CD4-positive, alpha-beta T cell treated with Interleukin-6 for 4 hours (primary cell): ENCODE measurements at regions not wholly inside any gene's neighbourhood (a gene's known extent, or its start where the extent isn't known, plus 50 kb on each side); places are given as distances from the start of the nearest gene placed in this dataset.
A peak's percentile ranks its signal among the peaks of the same experiment; 100 is the strongest.

Experiments
- DNase-seq: peaks from one replicate; pipeline ENCODE4 v3.0.0-alpha.2; 2020; ENCODE audit warnings: mixed read lengths

- DNase-seq, result no peak
These were observed 145.0 kb upstream of the GAP43 start for GRCh38 chr3:115478359-115478758.

- DNase-seq, result no peak
These were observed 136.4 kb upstream of the GAP43 start for GRCh38 chr3:115486880-115487279.

DNA sequence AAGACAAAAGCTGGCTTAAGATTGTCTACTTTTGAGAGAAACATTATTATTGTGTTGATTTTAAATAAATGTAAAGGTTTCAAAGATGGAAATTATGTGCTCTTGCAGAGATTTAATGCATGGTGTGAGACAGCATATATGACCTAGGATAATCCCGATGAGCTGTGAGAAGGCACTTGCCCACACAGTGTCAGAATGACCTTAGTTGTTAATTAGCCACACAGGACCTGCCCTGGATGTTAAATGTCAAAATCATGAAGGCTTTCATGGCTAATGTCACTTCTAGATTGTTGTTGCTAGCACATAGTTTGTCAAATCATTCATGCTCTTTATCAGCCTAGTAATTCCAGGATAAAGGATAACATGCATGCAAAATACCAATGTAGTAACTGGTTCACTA lies 135.3 kb upstream of the GAP43 start:
- no peak for DNase-seq

DNA sequence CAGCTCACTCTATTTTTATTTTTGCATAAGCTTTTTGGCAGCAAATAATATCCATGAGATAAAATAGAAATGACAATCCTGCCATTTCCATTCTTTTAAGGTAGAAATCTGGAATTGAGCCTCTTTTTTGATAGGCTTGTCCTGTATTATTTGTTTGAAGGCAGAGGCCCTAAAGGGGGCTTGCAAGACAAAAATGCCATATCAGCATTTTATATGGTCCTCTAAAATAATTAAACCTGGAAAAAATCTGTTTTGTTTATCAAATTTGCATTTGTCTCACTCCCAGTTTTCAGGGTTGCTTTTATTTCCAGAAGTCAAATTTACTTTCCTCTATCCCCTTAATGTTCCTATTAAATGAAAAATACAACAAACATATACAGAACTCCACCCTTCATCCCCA lies 134.9 kb upstream of the GAP43 start:
- no peak for DNase-seq

- DNase-seq, result no peak
These were observed 128.5 kb upstream of the GAP43 start for GRCh38 chr3:115494826-115495225.

GRCh38 chr3:115498421-115498820 lies 124.9 kb upstream of the GAP43 start:
- DNase-seq, result no peak

DNA sequence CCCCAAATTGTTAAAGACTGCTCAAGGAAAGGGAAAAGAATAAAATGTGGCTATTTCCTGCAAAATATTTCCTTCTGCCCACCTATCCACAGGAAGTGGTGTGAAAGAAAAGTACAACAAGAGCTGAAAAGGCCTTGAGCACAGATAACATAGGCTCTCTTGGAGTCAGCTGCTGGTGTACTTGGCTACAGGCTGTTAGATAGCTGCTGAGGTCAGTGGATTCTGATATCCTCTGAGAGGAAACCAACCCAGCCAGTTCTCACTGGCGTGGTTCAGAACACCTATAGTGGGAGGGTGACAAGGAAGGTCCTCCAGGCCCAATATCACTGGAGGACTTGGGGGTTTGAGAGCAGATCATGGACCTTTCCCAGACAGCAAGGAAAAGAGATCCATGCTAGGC lies 124.4 kb upstream of the GAP43 start:
- no peak for DNase-seq

GRCh38 chr3:115499666-115500065 lies 123.6 kb upstream of the GAP43 start:
- no peak for DNase-seq

GRCh38 chr3:115500795-115501194 lies 122.5 kb upstream of the GAP43 start:
- DNase-seq, result no peak

GRCh38 chr3:115502128-115502527 lies 121.2 kb upstream of the GAP43 start:
- no peak for DNase-seq

DNA sequence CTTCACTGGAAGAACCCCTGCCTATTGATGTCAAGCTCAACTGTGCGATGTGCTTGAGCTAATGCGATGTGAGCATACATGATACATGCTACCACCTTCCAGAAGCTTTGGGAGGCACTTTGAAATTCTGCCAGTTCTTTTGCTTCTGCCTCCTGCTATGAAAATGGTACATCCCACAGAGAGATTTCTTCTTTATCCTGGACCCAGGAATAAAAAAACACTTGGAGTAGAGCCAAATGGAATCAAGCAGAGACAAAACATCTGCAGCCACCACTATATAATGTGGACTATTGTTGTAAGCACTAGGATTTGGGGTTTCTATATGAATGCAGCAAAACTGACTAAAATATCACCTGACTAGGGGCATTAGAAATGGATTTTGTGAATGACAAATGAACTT lies 119.9 kb upstream of the GAP43 start:
- DNase-seq, result no peak

DNA sequence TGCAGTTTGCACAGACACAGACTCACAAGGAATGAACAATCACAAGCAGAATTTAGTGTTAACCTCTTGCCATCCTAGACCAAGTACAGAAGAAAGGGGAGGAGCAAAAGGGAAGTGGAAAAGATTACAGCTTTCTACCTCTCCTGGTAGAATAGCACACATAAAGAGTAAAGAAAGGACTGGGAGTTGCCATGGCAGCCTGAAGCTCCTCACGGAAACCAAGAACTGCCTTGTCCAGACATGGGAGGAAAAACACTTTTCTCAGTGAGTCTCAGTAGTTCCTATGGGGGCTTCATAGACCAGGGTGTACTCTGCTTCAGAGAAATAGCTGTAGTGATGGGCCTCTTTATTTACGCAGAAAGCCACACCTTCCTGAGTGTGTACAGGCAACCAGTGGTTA lies 114.7 kb upstream of the GAP43 start:
- DNase-seq, result no peak

DNA sequence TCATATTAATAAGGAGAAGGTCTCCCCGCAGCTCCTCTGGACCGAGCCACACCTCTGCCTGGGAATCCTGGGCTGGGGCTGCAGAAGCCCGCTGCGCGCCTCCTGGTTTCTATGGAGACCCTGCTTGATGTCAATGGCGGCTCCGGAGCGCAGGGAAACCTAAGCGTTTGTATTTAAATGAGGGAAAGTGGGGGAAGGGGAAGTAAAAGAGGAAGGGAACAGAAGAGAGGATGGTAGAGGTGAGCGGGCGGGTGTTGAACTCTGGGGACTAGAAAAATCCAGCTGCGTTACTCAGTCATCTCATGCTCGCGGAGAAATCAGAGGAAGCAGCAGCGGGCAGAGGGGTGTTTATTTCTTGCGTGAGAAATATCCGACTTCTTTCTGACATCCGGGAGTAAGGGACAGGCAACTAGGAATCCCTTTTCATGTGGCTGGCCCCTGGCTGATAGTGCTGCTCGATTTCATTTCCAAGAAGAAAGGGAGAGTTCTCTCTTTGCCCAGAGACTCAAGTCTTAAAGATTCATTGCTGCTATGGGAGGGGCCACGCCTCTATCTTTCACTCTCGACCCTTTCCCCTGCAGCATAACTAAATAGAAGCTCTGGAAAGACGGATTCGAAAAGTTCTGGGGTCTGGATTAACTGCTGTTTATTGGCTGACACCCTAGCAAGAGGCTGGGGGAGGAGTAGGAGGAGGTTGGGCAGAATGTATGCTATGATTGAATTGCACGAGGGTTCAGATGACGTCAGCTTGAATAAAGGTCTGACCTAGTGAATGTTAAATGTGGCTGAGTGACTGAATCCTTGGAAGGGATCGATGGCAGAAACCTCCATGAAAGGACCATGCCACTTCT lies 110.5 kb upstream of the GAP43 start:
- peak; percentile 6 for DNase-seq

DNA sequence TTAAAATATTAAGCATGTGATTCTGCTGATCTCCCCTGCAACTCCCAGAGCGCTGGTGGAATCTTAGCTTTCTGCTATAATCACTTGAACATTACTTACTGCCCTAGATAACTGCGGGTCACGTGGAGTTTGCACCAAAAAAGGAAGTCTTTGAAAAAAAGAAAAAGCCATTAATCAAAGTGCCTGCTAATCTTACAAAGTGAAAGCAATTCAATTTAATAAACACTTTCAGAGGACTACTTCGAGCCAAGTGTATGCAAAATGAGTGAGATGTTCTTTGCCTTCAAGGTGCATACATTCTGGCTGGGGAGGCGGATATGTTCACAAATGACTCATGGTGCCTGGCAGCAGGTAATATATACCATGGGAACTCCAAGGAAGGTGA lies 109.9 kb upstream of the GAP43 start:
- DNase-seq, result peak; percentile 2

DNA sequence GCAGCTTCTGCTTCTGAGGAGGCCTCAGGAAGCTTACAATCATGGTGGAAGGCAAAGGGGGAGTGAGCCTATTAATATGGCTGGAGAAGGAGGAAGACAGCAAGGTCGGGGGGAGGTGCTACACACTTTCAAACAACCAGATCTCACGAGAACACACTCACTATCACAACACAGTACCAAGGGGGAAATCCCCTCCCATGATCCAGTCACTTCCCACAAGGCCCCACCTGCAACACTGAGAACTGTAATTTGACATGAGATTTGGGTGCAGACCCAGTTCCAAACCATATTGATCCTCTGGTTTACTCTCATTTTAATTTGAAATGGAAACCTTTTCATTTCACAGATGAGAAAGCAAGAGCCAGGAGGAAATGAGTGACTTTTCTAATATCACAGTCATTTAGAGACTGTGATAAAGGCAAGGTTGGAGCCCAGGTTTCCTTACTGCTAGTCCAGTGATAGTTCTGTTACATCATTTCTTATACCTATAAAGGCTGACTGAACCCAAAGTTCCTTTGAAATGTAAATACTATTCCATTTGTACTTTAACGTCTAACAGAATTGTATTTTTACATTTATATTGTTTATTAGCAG lies 105.8 kb upstream of the GAP43 start:
- DNase-seq, result no peak

DNA sequence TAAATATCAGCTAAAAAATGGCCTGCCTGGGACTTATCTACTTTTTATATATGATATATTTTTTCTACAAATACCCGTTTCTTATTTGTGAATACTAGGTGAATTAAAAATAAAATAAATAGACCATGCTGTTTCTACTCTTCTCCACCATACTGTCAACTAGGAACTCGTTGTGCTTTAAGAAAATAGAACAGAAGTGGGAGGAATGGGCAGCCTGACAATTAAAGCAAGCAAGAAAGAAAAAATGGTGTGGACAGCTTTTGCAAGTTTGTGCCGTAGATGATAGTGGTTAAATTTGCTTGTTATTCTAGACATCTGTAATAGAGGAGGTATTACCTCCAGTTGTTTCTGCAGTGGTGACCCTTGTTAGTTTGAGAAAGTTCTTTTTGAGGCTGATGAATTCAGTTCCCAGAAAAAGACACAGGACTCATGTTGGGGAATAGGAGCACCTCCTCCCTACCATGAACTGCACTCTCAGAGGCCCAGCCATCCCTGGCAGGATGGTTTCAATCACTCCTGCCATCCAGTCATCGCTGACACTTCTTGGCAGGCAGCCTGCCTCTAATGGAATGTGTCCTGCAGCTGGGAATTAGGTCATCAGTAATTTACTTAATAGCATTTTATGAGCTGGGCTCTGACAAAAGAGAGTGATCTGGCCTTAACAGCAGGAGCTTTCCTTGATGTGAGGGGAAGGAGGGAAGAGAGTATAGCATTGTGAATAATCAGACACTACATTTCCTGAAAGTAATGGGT lies 105.0 kb upstream of the GAP43 start:
- DNase-seq, result no peak

DNA sequence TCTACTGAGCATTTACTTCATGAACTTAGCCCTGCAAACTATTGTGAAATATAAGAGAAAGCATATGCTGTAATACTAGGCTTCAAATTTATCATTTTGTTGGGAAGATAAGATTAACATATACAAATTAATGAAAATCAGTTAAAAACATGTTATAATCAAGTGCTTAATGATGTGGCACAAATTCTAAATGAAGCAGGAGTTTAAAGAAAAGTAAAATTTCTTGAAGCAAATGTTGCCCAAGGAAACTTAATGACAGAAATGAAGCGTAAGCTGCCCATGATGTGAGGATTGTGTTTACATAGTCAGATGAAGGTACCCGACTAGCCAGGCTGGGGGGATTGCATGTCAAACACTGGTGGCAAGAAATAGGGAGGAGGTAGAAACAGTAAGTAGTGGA lies 103.1 kb upstream of the GAP43 start:
- DNase-seq, result no peak

GRCh38 chr3:115520651-115521245 lies 102.6 kb upstream of the GAP43 start:
- no peak for DNase-seq

GRCh38 chr3:115523458-115523857 lies 99.9 kb upstream of the GAP43 start:
- DNase-seq, result no peak

DNA sequence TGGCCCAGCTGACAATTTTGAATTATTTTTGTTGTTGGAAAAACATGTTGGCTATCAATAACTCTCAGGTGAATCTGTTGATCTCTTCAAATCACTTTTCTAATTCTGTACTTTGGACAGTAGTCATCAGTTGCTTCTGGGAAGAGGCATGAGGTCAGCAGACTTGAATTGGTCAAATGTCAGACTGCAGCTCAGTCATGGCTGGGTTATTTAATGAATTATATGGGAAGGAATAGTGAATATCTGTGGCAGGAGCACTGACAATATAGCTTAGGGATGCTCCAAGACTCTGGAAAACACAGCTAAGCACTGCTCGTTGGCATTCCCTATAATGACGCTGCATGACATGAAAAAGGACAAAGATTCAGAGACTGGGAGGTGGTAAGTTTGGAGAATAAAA lies 98.8 kb upstream of the GAP43 start:
- DNase-seq, result no peak

GRCh38 chr3:115525731-115526130 lies 97.6 kb upstream of the GAP43 start:
- DNase-seq, result no peak

- no peak for DNase-seq
These were observed 90.1 kb upstream of the GAP43 start for GRCh38 chr3:115533218-115533617.

DNA sequence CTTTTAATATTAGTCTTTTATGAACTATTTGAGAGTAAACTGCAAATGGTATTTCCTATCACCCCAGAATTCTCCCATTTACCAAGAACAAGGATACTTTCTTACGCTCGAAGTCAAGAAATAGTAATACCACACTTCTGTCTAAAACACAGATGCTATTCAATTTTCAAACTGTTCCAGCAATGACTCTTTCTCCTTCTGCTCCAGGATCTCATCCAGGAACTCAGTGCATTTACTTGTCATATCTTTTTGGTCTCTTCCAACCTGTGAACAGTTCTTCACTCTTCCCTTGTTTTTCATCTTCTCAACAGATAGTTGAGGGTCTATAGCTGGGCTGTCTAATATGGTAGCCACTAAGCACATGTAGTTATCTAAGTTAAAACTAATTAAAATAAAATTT lies 87.1 kb upstream of the GAP43 start:
- no peak for DNase-seq

- DNase-seq, result no peak
These were observed 85.6 kb upstream of the GAP43 start for GRCh38 chr3:115537669-115538068.
